OCI-LY1 (cell line): ENCODE measurements at regions not wholly inside any gene's neighbourhood (a gene's known extent, or its start where the extent isn't known, plus 50 kb on each side); places are given as distances from the start of the nearest gene placed in this dataset.
"Not testable (repeated sequence)": the region's sequence is repeated elsewhere in the genome, so short reads cannot be mapped to it uniquely, and the experiment has no call there.

ENCODE experiments used
- CTCF ChIP-seq: fragments of 200-600 bp; sonication (generic), shearing (Covaris generic); IDR thresholded peaks from 2 replicates; pipeline ENCODE4 v1.5.1; 2017; ENCODE audit warnings: mild to moderate bottlenecking, antibody characterized with exemption, low read length, moderate library complexity, mixed read lengths
- EZH2 ChIP-seq: fragments of 200-600 bp; sonication (generic), shearing (Covaris generic); IDR thresholded peaks from 2 replicates; pipeline ENCODE4 v1.8.0; 2017; ENCODE audit warnings: borderline replicate concordance, mixed run types, mild to moderate bottlenecking, antibody characterized with exemption, low read length, moderate library complexity, mixed read lengths

DNA sequence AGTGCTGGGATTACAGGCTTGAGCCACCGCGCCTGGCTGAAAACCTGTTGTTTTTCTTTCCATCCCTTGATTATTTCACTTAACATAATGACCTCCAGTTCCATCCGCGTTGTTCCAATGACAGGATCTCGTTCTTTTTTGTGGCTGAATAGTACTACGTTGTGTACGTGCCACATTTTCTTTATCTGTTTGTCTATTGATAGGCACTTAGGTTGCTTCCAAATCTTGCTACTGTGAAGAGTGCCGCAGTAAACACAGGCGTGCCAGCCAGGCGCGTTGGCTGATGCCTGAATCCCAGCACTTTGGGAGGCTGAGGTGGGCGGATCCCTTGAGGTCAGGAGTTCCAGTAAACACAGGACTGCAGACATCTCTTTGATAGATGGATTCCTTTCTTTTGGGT is 165.1 kb downstream of the LAT start:
- not testable (repeated sequence) for TF ChIP-seq CTCF, EZH2
